HG02885 (cell line): ENCODE measurements at regions not wholly inside any gene's neighbourhood (a gene's known extent, or its start where the extent isn't known, plus 50 kb on each side); places are given as distances from the start of the nearest gene placed in this dataset.
"Not testable (repeated sequence)": the region's sequence is repeated elsewhere in the genome, so short reads cannot be mapped to it uniquely, and the experiment has no call there.

Experiments used
- ATAC-seq: cut with Tn5 transposase; IDR thresholded peaks from one replicate; pipeline ENCODE4 v1.9.1; 2021; ENCODE audit warnings: mild to moderate bottlenecking; ENCODE audit not compliant: unreplicated experiment, poor library complexity

DNA sequence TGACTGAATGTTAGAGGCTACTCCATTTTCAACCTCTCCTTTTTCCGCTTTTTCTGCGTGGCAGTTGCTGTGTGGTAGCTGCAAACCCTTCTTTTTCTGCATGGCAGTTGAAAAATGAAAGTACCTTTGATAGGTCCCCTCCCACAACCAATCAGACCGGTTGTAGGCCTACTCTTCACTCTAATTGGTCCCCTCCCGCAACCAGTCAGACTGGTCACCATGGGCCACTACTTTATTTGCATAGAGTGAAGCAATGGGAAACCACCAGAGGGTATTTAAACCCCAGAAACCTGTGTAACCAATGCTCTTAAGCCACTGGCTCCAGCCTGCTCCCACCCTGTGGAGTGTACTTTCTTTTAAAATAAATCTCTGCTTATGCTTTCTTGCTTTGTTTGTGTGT is 877.8 kb downstream of the FAM133A start:
- ATAC-seq, result no peak

DNA sequence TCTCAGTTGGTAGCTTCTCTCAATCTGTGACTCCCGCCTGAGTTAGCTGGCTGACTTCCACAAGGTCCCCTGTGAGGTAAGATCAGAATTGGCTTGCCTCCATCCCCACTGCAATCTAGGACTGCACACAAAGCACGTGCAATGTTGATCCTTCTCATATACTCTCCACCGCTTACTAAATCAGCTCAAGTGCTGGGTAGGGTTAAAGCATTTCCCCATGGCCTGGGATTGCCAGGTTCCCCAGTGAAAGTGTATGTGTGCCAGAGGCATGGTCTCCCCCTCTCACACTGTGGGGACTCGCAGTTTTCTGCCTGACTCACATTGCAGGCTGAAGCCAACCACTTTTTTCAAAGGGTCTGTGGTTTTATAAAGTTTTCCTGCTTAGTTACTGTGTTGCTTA is 886.9 kb downstream of the FAM133A start:
- ATAC-seq, result no peak

DNA sequence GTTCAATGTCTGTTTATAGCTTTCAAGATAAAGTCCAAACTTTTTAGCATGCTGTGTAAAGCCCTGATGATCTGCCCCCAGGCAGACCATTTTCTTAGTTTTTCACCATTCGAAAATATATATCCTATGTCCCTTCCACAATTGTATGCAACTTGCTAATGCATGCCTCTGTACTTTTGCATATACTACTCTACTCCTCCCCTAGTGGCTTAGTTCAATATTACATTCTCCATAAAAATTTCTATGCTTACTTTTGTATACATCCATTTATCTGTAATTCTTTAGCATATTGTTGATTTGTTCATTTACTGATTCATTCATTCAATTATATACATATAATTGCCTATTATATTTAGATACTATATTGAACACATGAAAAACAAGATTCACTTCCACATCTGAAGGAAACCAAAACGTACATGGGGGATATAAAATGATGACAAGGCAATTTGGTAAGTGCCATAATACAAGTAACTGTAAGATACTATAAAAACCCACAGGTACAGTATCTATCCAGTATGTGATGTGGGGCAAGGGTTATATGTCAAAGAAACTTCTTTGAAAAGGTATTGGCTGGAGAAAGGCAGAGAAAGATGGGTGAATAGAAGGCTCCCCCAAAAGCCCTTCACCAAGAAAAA is 902.5 kb downstream of the FAM133A start:
- no peak for ATAC-seq

DNA sequence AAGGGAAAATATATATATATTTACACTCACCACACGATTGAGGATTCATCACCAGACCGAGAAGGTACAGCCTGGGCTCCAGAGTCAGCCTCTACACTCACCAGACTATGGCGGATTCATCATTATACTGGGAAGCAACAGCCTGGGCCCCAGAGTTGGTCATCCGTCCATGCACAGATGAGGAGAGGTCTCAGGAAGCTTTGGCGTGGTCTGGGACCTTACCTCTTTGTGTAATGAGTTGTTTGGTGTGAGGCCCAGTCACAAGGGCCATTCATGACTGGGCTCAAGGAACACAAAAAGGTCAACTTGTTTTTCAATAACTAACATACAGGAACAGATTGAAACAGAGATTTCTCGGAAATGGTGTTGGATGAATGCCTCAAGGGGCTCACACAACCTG is 926.1 kb downstream of the FAM133A start:
- ATAC-seq, result no peak

DNA sequence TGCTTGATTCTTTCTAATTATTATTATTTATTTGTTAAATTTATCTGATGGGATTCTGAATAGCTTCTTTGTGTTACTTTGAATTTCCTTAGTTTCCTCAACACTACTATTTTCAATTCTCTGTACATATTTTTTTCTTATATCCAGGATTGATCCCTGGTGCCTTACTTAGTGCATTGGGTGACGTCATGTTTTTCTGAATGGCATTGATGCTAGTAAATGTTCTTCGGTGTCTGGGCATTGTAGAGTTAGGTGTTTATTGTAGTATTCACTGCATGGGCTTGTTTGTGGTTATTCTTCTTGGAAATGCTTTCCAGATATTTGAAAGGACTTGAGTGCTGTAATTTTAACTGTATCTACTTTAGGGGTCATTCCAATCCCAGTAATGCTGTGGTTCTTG is 938.1 kb downstream of the FAM133A start:
- ATAC-seq, result no peak

DNA sequence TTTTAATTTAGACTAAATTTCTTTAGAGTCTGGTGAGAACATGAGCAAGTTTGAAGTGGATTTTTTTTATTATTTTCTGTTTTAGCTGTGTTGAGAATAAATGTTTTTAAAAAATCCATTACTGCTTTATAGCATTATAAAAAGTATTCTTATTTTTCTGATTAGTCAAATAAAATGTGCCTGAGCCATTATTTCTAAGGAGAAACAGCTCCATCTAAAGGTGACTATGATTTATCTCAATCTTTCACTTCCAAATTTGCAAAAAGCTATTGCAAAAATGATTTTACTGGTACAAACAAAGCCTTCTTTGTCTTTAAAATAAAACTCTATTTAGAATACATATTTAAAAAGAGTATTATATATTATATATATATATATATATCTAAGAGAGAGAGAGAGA is 959.2 kb downstream of the FAM133A start:
- no peak for ATAC-seq

DNA sequence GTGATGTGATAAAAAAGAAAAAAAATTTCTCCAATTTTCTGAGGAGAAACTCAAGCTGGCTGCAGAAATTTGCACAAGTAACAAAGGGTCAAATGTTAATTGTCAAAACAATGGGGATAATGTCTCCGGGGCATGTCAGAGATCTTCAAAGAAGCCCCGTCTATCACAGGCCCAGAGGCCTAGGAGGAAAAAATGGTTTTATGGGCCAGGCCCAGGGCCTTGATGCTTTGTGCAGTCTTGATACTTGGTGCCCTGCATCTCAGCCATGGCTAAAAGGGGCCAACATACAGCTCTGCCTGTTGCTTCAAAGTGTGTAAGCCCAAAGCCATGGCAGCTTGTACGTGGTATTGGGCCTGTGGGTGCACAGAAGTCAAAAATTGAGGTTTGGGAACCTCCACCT is 961.0 kb downstream of the FAM133A start:
- no peak for ATAC-seq

DNA sequence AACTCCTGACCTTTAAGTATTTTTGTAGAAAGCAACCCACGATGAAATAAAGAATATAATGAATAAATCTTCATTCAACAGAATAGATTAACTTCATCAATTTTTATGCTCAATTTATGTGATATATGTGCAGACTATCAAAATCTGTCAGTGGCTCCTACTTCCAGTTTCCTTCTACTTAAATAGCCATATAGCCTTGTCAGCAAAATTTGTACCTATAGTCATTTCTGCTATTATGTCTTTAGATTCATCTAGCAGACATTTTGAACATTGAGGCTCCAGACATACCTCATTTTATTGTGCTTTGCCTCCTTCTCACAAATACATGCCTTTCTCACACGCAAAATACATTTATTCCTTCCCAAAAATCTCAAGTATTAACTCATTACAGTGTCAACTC is 971.7 kb downstream of the FAM133A start:
- ATAC-seq, result no peak

DNA sequence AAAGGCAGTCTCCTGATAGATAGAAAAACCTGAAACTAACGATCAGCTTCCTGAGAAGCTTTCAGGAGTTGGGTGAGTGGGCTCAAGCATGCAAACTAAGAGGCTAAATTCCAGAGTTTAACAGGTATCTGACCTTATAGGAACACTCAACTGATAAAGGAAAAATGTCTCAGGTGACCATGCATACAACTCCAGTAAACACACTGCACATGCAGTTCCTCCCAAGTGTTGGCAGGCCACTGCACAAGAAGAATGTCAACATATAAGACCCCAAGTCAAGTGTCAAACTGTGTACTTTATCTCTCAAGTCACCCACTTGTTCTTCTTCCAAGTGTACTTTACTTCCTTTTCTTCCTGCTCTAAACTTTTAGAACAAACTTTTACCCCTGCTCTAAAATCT is 981.2 kb downstream of the FAM133A start:
- ATAC-seq, result no peak

DNA sequence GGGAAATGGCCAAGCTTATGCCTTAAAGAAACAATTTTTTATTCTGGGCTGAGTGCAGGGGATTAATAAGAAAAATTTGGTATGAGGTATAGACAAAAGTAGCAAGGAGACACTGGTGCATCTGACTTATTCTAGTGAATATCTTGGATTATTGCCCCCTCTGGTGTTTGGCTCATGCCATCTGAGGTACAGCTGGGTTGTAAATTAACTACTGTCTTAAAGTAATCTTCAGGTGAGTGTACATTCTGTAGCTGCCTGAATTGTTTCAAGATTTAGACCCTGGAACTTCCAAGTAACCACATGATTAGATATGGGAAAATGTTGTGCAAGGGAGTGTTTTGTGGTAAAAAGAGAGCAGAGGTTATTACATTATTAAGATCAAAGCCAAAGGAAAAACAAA is 988.7 kb downstream of the FAM133A start:
- ATAC-seq, result no peak

DNA sequence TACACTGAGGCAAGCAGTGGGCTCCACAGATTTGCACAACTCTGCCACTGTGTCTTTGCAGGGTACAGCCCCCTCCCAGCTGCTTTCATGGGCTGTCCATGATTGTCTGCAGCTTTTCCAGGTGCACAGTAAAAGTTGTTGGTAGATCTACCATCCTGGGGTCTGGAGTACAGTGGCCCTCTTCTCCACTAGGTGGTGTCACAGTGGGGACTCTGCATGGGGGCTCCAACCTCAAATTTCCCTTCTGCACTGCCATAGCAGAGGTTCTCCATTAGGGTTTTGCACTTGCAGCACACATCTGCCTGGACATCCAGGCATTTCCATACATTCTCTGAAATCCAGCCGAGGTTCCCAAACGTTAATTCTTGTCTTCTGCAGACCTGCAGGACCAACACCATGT is 1002.3 kb downstream of the FAM133A start:
- ATAC-seq, result no peak

DNA sequence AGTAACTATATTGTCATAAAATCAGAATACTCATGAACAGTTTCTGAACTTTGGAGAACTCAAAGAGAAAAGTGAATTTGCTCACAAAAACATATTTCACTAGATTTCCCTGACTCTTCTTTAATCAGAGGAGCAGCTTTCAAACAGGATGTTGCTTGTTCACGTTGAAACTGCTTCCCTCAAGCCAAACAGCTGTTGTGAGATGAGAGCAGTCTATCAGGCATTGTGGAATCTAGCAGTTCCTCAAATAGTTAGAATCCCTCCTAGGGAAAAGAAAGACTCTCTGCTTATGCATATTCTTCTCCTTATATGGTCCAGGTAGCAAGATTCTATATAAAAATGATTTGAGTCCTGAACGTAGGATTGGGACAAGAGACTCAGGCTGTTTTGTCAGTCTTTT is 1012.1 kb downstream of the FAM133A start:
- no peak for ATAC-seq

DNA sequence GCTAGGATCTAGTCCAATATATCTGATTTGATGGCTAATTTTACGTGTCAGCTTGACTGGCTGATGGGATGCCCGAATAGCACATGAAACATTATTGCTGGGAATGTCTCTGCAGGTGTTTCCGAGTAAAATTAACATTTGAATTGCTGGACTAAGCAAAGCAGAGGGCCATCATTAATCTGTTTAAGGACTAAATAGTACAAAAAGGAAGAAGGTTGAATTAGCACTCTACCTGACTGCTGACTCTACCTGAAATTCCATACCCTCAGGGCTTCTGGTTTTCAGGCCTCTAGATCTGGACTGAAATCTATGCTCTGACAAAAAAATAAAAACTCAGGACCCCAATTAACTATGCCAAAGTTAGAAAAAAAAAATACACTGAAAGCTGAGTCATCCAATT is 1021.9 kb downstream of the FAM133A start:
- ATAC-seq, result no peak

DNA sequence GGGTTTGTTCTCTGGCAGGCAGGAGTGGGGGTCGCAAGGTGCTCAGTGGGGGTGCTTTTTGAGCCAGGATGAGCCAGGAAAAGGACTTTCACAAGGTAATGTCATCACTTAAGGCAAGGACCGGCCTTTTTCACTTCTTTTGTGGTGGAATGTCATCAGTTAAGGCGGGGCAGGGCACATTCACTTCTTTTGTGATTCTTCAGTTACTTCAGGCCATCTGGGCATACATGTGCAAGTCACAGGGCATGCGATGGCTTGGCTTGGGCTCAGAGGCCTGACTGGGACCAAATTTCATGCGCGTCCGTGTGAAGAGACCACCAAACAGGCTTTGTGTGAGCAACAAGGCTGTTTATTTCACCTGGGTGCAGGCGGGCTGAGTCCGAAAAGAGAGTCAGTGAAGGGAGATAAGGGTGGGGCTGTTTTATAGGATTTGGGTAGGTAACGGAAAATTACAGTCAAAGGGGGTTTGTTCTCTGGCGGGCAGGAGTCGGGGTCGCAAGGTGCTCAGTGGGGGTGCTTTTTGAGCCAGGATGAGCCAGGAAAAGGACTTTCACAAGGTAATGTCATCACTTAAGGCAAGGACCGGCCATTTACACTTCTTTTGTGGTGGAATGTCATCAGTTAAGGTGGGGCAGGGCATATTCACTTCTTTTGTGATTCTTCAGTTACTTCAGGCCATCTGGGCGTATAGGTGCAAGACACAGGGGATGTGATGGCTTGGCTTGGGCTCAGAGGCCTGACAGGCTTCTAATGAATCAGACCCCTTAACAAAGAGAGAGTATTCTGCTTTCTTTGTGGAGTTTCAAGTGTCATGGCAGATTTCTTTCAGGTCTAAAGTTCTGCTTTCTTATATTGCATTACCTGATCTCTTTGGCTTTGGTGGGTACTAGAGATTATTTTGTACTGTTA is 1030.6 kb downstream of the FAM133A start:
- not testable (repeated sequence) for ATAC-seq

DNA sequence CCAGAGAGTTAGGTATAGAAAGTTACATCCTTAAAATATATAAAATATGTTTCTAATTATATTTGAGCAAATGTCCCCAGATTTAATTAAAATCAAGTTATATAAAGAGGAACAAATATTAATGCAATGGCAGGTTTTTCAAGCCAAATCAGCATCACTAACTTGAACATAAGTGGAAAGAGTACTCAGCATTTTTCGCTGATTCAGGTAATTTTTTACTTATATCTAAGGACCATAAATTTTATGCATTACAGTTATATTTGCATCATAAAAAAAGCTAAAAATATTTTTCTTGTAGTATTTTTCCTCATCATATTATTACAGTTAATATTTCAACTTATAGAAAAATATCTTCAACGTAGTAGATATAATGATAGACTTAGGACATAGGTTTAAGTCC is 1047.4 kb downstream of the FAM133A start:
- ATAC-seq, result no peak

DNA sequence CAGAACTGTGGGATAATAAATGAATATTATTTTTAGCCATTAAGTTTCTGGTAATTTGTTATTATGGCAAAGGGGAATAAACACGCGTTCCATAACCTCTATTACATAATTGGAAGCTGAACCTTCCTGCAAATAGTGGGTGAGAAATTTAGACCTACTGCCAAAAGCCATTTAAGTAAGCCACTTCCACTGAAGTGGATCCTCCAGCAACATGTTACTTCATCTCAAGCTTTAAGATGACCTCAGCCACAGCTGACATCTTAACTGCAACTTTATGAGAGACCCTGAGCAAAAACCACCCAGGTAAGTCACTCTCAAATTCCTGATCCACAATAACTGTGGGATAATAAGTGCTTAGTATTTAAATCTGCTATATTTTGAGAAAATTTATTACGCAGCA is 1048.6 kb downstream of the FAM133A start:
- no peak for ATAC-seq

DNA sequence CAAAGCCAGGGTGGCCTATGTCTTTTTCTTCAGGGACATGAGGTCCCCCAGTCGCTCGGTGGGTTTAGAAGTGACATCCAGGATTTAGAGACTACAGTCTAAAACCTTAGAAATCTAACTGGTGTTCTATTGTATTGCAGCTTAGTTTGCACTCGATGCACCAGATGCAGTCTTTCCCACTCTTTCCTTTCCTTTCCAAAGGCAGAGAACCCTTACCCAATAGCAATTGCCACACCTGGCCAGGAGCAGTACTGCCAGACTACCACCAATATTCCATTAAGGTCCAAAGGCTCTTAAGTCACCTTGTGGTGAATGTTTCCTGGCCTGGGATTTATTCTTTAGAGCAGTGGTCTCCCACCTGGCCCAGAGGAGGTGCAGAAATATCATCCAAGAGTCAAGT is 1068.8 kb downstream of the FAM133A start:
- ATAC-seq, result no peak

DNA sequence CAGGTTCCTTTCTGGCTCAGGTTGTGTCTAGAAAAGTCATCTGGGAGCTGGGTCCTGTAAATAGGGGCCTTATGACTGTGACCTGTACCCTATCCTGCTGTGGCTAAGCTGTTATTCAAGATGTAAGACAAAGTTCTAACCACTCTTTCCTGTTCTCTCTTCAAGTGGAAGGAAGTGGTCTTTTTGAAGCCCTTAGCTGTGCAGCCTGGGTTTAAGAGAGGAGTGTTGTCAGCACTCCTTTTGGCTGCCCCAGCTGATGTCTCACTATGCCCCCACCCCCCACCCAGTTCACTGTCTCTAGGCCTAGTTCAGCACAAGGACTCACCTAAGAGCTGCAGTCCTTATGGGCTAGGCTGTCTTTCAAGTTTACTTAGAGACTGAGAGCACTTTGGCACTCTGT is 1069.5 kb downstream of the FAM133A start:
- no peak for ATAC-seq

DNA sequence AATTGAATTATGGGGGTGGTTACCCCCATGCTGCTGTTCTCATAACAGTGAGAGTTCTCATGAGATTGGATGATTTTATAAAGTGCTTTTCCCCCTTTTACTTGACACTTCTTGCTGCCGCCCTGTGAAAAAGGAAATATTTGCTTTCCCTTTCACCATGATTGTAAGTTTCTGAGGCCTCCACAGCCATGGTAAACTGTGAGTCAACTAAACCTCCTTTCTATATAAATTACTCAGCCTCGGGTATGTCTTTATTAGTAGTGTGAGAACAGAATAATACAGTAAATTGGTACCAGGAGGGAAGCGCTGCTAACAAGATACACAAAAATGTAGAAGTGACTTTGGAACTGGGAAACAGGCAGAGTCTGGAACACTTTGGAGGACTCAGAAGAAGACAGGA is 1070.8 kb downstream of the FAM133A start:
- ATAC-seq, result no peak

DNA sequence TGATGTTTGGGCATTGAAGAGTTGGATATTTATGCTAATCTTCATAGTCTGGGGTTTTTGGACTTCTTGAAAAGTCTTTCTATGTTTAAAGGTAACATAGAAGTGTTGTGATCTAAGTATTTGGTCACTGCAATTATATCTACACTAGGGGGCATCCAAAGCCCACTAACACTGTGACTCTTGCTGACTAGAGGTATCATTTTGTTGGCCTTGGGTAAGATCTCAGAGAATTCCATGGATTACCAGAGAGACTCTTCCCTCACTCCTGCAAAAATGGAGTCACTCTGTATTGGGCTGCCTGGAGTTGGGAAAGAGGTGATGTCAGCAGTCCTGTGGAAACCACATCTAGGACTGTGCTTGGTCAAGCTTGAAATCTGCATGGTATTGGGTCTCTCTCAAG is 1077.6 kb downstream of the FAM133A start:
- ATAC-seq, result no peak

DNA sequence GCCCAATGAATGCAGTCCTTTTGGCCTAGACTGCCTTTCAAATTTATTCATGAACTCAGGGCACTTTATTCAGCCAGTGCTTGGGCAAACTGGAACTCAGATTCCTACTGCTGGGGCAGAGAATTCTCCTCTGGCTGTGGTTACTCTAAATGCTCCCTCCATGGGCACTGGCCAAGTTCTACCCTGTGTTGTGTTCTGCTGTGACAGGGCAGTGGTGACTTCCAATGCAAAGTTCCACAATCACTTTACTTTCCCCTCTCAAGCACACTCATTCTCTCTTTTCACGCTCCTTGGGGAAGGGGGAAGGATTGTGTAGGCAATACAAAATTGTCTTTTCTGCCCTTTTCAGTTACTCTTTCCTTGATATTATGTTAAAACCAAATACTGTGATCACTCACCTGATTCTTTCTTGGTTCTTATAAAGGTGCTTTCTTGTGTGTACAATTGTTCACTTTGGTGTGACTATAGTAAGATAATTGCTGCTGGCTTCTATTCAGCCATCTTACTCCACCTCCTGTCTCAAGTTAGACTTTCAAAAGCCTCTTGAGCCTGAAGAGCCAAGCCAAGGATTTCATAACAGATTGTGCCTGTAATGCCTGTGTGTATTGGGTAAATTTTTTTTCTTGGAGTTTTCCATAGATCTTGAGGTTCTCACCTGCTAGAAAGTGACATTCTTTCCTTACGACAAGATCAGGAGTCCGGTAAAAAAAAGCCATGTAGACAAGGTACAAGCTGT is 1078.6 kb downstream of the FAM133A start:
- ATAC-seq, result no peak
